ENCODE measurements at regions not wholly inside any gene's neighbourhood (a gene's known extent, or its start where the extent isn't known, plus 50 kb on each side); places are given as distances from the start of the nearest gene placed in this dataset.

DNA sequence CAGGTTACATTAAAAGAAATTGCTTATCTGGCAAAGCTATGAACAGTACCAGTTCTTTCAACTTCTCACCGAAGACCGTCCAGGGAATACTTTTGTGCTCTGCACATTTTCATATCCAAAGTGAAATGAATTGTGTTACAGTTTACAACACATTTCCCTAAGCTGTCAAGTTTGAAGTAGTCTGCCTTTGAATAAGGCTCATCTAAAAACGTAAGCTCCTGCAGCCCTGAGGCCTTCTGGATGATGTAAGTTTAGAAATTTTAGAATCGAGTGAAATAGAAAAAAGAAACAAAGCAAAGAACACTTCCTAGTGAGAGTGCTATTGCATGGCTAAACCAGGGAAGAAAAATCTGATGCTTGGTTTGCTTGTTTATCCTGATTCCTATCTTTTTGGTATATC lies 653.8 kb downstream of the MMUT start:
- no peak for DNase-seq (ENCODE audit: low read depth, low spot score)
- POLR2A ChIA-PET, result interaction anchor here (1.0 kb wide), 1 partner anchor 18 kb away, joined by 3 read pairs; no protein-coding TSS in a partner anchor
- no TSS peak for BruUV-seq (replicated peaks)
- no peaks in the 10 kb centered on the region for H3K4me1 ChIP-seq (ENCODE audit: control insufficient read depth in 1 of 2, insufficient read depth in 2 of 2, low read length in 2 of 2)
- H2AFZ ChIP-seq (ENCODE audit: low read depth, low read length, poor library complexity, severe bottlenecking), result no peak overlapping the region
- intact Hi-C loops (cut with micrococcal nuclease), result no loop called here
- no peaks in the 10 kb centered on the region for H4K20me1 ChIP-seq (ENCODE audit: insufficient read depth)
- CTCF ChIA-PET, result no interaction called here
- H3K9ac ChIP-seq (ENCODE audit: low read length), result no peak overlapping the region
- no peaks in the 10 kb centered on the region for H3K9me3 ChIP-seq (ENCODE audit: control insufficient read depth in 1 of 2, insufficient read depth in 1 of 2, low read depth in 1 of 2, low read length in 2 of 2)
- H3K79me2 ChIP-seq (ENCODE audit: insufficient read depth, low read length), result no peaks in the 10 kb centered on the region
- no peak for ATAC-seq
- no peak overlapping the region for H3K27ac ChIP-seq (ENCODE audit: low read depth, low read length)
- H3K36me3 ChIP-seq (ENCODE audit: control insufficient read depth in 1 of 2, insufficient read depth in 2 of 2, low read length in 2 of 2), result no peaks in the 10 kb centered on the region
- H3K4me2 ChIP-seq (ENCODE audit: low read length), result no peak overlapping the region
- H3K4me3 ChIP-seq (replicated peaks in 1 of 2; ENCODE audit: low read depth in 1 of 2, low read length in 2 of 2), result no peak overlapping the region
- RAD21 ChIA-PET (ENCODE audit: low non-redundant PET in 1 of 2, low total read pairs in 2 of 2, uncharacterized antibody in 2 of 2, unreplicated experiment in 2 of 2), result no interaction called here
- H3K9me2 ChIP-seq (ENCODE audit: insufficient read depth), result 0 out of 2 replicates have a peak, but pooled peaks cover 4% of the 10 kb centered on the region
- H3K27me3 ChIP-seq (ENCODE audit: insufficient read depth, low read length), result no peaks in the 10 kb centered on the region
- TF ChIP-seq TCF7L2 (IDR thresholded peaks at IDR 0.05; ENCODE audit: borderline replicate concordance, extremely low read depth, insufficient read depth, insufficient read length), result no peak
- no peak for TF ChIP-seq EGR1 (IDR thresholded peaks at IDR 0.05; ENCODE audit: low read depth)
- TF ChIP-seq CEBPB (IDR thresholded peaks at IDR 0.05; ENCODE audit: low read depth), result no peak

DNA sequence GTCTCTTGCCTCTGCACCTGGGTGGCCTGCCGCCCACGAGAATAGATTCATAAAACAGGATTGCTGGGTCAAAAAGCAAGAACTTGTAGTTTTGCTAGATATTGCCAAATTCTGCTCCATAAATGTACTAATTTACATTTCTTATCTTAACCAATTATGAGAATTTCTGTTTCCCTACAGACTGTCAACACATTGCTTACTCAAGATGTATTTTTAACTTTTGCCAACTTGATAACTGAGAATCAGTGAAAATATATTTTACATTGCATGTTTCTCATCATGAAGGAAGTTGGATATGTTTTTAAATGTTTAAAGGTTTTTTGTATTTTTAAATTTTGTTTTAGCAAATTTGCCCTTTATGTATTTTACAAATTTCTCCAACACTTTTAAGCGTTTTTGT lies 664.8 kb downstream of the MMUT start:
- H4K20me1 ChIP-seq (ENCODE audit: insufficient read depth), result no peaks in the 10 kb centered on the region
- no peak overlapping the region for H3K4me2 ChIP-seq (ENCODE audit: low read length)
- no peak overlapping the region for H3K9ac ChIP-seq (ENCODE audit: low read length)
- intact Hi-C loops (cut with micrococcal nuclease), result no loop called here
- BruUV-seq (replicated peaks), result no TSS peak
- no peaks in the 10 kb centered on the region for H3K4me1 ChIP-seq (ENCODE audit: control insufficient read depth in 1 of 2, insufficient read depth in 2 of 2, low read length in 2 of 2)
- no peaks in the 10 kb centered on the region for H3K27me3 ChIP-seq (ENCODE audit: insufficient read depth, low read length)
- ATAC-seq, result no peak
- TF ChIP-seq ZFX (IDR thresholded peaks at IDR 0.05) (no peak), EZH2 (IDR thresholded peaks at IDR 0.05) (no peak), TCF7L2 (IDR thresholded peaks at IDR 0.05; ENCODE audit: borderline replicate concordance, extremely low read depth, insufficient read depth, insufficient read length) (no peak), POLR2AphosphoS5 (IDR thresholded peaks at IDR 0.05; ENCODE audit: low read depth, low read length) (no peak), RAD21 (IDR thresholded peaks at IDR 0.05; ENCODE audit: low read depth) (no peak), SIN3A (IDR thresholded peaks at IDR 0.05; ENCODE audit: low read depth) (no peak), POLR2A (IDR thresholded peaks at IDR 0.05; ENCODE audit: borderline replicate concordance, extremely low read depth, insufficient read depth, insufficient read length) (no peak), ZNF274 (IDR thresholded peaks at IDR 0.05; ENCODE audit: low read depth, low read length) (no peak), CBX3 (IDR thresholded peaks at IDR 0.05; ENCODE audit: low read depth) (no peak)
- TF ChIP-seq, protein P1, sequence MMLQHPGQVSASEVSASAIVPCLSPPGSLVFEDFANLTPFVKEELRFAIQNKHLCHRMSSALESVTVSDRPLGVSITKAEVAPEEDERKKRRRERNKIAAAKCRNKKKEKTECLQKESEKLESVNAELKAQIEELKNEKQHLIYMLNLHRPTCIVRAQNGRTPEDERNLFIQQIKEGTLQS (IDR thresholded peaks at IDR 0.05), result no peak
- TF ChIP-seq, protein P2, sequence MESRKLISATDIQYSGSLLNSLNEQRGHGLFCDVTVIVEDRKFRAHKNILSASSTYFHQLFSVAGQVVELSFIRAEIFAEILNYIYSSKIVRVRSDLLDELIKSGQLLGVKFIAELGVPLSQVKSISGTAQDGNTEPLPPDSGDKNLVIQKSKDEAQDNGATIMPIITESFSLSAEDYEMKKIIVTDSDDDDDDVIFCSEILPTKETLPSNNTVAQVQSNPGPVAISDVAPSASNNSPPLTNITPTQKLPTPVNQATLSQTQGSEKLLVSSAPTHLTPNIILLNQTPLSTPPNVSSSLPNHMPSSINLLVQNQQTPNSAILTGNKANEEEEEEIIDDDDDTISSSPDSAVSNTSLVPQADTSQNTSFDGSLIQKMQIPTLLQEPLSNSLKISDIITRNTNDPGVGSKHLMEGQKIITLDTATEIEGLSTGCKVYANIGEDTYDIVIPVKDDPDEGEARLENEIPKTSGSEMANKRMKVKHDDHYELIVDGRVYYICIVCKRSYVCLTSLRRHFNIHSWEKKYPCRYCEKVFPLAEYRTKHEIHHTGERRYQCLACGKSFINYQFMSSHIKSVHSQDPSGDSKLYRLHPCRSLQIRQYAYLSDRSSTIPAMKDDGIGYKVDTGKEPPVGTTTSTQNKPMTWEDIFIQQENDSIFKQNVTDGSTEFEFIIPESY (IDR thresholded peaks at IDR 0.05; ENCODE audit: extremely low read depth, insufficient replicate concordance, low read length), result no peak
- H3K9me3 ChIP-seq (ENCODE audit: control insufficient read depth in 1 of 2, insufficient read depth in 1 of 2, low read depth in 1 of 2, low read length in 2 of 2), result no peaks in the 10 kb centered on the region; a peak in 1 of 4 replicates
- H2AFZ ChIP-seq (ENCODE audit: low read depth, low read length, poor library complexity, severe bottlenecking), result no peak overlapping the region
- ChIA-PET RAD21 (ENCODE audit: low non-redundant PET in 1 of 2, low total read pairs in 2 of 2, uncharacterized antibody in 2 of 2, unreplicated experiment in 2 of 2) (no interaction called here), CTCF (no interaction called here), POLR2A (no interaction called here)
- H3K4me3 ChIP-seq (replicated peaks in 1 of 2; ENCODE audit: low read depth in 1 of 2, low read length in 2 of 2), result no peak overlapping the region
- no peaks in the 10 kb centered on the region for H3K9me2 ChIP-seq (ENCODE audit: insufficient read depth)
- H3K27ac ChIP-seq (ENCODE audit: low read depth, low read length), result no peak overlapping the region
- no peak for DNase-seq (ENCODE audit: low read depth, low spot score)
- H3K79me2 ChIP-seq (ENCODE audit: insufficient read depth, low read length), result no peaks in the 10 kb centered on the region
- no peaks in the 10 kb centered on the region for H3K36me3 ChIP-seq (ENCODE audit: control insufficient read depth in 1 of 2, insufficient read depth in 2 of 2, low read length in 2 of 2)
